ENCODE measurements at regions not wholly inside any gene's neighbourhood (a gene's known extent, or its start where the extent isn't known, plus 50 kb on each side); places are given as distances from the start of the nearest gene placed in this dataset.

GRCh38 chr5:17763301-17763700, 129.0 kb downstream of the TAF11L14 start:
- DNase-seq: no peak

GRCh38 chr5:17766031-17766430, 131.8 kb downstream of the TAF11L14 start:
- DNase-seq: no peak

GRCh38 chr5:17769277-17769676, 135.0 kb downstream of the TAF11L14 start:
- no peak for DNase-seq

GRCh38 chr5:17772232-17772631, 138.0 kb downstream of the TAF11L14 start:
- no peak for DNase-seq

- no peak for DNase-seq
Measured at GRCh38 chr5:17785774-17786173, 151.5 kb downstream of the TAF11L14 start.

GRCh38 chr5:17788351-17788750, 154.1 kb downstream of the TAF11L14 start:
- no peak for DNase-seq

GRCh38 chr5:17794201-17794600, 159.9 kb downstream of the TAF11L14 start:
- no peak for DNase-seq

GRCh38 chr5:17794815-17795214, 160.6 kb downstream of the TAF11L14 start:
- DNase-seq: no peak

- DNase-seq: no peak
Measured at GRCh38 chr5:17796142-17796541, 161.9 kb downstream of the TAF11L14 start.

- no peak for DNase-seq
Measured at GRCh38 chr5:17796757-17797396, 162.6 kb downstream of the TAF11L14 start.

GRCh38 chr5:17799521-17799920, 165.3 kb downstream of the TAF11L14 start:
- DNase-seq: no peak

- DNase-seq: no peak
Measured at GRCh38 chr5:17801595-17801994, 167.3 kb downstream of the TAF11L14 start.

- DNase-seq: no peak
Measured at GRCh38 chr5:17802256-17802655, 168.0 kb downstream of the TAF11L14 start.

GRCh38 chr5:17803971-17804370, 169.7 kb downstream of the TAF11L14 start:
- no peak for DNase-seq

- no peak for DNase-seq
Measured at GRCh38 chr5:17805227-17805825, 171.1 kb downstream of the TAF11L14 start.

GRCh38 chr5:17806818-17807468, 172.7 kb downstream of the TAF11L14 start:
- DNase-seq: no peak

GRCh38 chr5:17808566-17808965, 174.3 kb downstream of the TAF11L14 start:
- no peak for DNase-seq

- DNase-seq: no peak
Measured at GRCh38 chr5:17810734-17811133, 176.5 kb downstream of the TAF11L14 start.

GRCh38 chr5:17813214-17813613, 179.0 kb downstream of the TAF11L14 start:
- no peak for DNase-seq

GRCh38 chr5:17816505-17816904, 182.2 kb downstream of the TAF11L14 start:
- DNase-seq: no peak

GRCh38 chr5:17816944-17817343, 182.7 kb downstream of the TAF11L14 start:
- no peak for DNase-seq

- no peak for DNase-seq
Measured at GRCh38 chr5:17817990-17818389, 183.7 kb downstream of the TAF11L14 start.

- DNase-seq: no peak
Measured at GRCh38 chr5:17819783-17820182, 185.5 kb downstream of the TAF11L14 start.

- no peak for DNase-seq
Measured at GRCh38 chr5:17828681-17829080, 194.4 kb downstream of the TAF11L14 start.

All from activated gamma-delta T cell treated with Interleukin-2 at 50 U/mL for 16 hours (primary cell).